22Rv1 (cell line): ENCODE measurements at regions not wholly inside any gene's neighbourhood (a gene's known extent, or its start where the extent isn't known, plus 50 kb on each side); places are given as distances from the start of the nearest gene placed in this dataset.

ENCODE experiments used
- ZFX ChIP-seq: fragments of 450-650 bp; IDR thresholded peaks from 2 replicates; pipeline ENCODE4 v1.6.1; 2017; ENCODE audit warnings: antibody characterized with exemption, borderline replicate concordance
- TF ChIP-seq, protein P1 (sequence below): fragments of 450-650 bp; IDR thresholded peaks from 2 replicates; pipeline ENCODE4 v1.5.1; 2017; ENCODE audit warnings: mild to moderate bottlenecking

DNA sequence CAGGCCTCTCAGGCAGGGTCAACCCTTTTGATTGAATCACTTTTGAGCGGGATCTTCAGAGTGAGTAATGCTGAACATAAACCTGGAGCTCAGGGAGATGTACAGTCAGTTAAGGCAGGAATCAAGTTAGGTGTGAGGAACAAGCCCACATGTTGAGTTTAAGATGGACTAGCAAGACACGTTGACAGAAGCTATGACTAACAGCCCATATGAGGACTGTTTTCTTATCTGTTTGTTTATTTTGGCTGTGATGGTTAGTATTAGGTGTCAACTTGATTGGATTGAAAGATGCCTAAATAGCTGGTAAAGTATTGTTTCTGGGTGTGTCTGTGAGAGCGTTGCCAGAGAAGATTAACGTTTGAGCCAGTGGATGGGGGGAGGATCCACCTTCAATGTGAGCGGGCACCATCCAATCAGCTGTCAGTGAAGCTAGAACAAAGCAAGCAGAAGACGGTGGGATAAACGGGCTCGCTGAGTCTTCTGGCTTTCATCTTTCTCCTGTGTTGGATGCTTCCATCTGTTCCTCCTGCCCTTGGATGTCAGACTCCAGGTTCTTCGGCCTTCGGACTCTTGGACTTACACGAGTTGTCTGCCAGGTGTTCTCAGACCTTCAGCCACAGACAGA lies 232.3 kb upstream of the STAC start:
- TF ChIP-seq, protein P1, sequence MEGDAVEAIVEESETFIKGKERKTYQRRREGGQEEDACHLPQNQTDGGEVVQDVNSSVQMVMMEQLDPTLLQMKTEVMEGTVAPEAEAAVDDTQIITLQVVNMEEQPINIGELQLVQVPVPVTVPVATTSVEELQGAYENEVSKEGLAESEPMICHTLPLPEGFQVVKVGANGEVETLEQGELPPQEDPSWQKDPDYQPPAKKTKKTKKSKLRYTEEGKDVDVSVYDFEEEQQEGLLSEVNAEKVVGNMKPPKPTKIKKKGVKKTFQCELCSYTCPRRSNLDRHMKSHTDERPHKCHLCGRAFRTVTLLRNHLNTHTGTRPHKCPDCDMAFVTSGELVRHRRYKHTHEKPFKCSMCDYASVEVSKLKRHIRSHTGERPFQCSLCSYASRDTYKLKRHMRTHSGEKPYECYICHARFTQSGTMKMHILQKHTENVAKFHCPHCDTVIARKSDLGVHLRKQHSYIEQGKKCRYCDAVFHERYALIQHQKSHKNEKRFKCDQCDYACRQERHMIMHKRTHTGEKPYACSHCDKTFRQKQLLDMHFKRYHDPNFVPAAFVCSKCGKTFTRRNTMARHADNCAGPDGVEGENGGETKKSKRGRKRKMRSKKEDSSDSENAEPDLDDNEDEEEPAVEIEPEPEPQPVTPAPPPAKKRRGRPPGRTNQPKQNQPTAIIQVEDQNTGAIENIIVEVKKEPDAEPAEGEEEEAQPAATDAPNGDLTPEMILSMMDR: no peak
- TF ChIP-seq ZFX: no peak
